B cell (primary cell): ENCODE measurements at regions not wholly inside any gene's neighbourhood (a gene's known extent, or its start where the extent isn't known, plus 50 kb on each side); places are given as distances from the start of the nearest gene placed in this dataset.

Experiments used
- ATAC-seq: fragments of 200-7000 bp; cut with Tn5 transposase; one replicate; pipeline ENCODE4 v1.10.0; 2021; ENCODE audit warnings: low read depth, mild to moderate bottlenecking, moderate number of reproducible peaks, moderate library complexity
- CTCF ChIA-PET: fragments of 350-600 bp; sonication (Branson Sonifier 250); formaldehyde crosslinking; loops from one replicate; lab custom pipeline; 2021; ENCODE audit warnings: antibody characterized with exemption, inconsistent platforms; lab: Charles Lee
- POLR2A ChIA-PET: fragments of 350-600 bp; sonication (Branson Sonifier 250); formaldehyde crosslinking; loops from one replicate; lab custom pipeline; 2021; ENCODE audit warnings: antibody characterized with exemption; lab: Charles Lee
- DNase-seq: peaks from one replicate; pipeline ENCODE4 v3.0.0; 2013
- H2AFZ ChIP-seq: 2 replicates; pipeline ENCODE4 v1.6.1; 2012; ENCODE audit warnings: mild to moderate bottlenecking, low read depth, low read length; ENCODE audit not compliant: insufficient read depth, poor library complexity, severe bottlenecking
- H3K27ac ChIP-seq, 2 donors: 1 replicate in 1 of 2; 2 replicates in 1 of 2; pipeline ENCODE4 v1.5.1; 2012 to 2013; ENCODE audit warnings: low read length in 2 of 2, mild to moderate bottlenecking in 2 of 2, moderate library complexity in 1 of 2
- H3K27me3 ChIP-seq, 4 experiments: fragments of 200-600 bp in 1 of 4; sonication (generic) in 1 of 4; replicated peaks in 1 of 4; 1 replicate in 2 of 4; 2 replicates in 2 of 4; pipeline versions ENCODE4 v1.6.1 to v1.7.0; 2013 to 2016; ENCODE audit warnings: low read length in 3 of 4, mild to moderate bottlenecking in 2 of 4, mixed read lengths in 1 of 4, moderate library complexity in 1 of 4; ENCODE audit not compliant: insufficient read depth in 4 of 4, control insufficient read depth in 3 of 4; ENCODE audit errors: control extremely low read depth in 1 of 4
- H3K36me3 ChIP-seq, 2 experiments: replicated peaks in 1 of 2; 1 replicate in 1 of 2; 2 replicates in 1 of 2; pipeline versions ENCODE4 v1.6.1 to v1.7.1; 2013; ENCODE audit warnings: low read length in 1 of 2; ENCODE audit not compliant: insufficient read depth in 2 of 2, control insufficient read depth in 1 of 2; ENCODE audit errors: control extremely low read depth in 1 of 2, extremely low read depth in 1 of 2
- H3K4me1 ChIP-seq, 2 donors: fragments of 200-600 bp in 1 of 2; sonication (generic) in 1 of 2; 1 replicate in 1 of 2; 2 replicates in 1 of 2; pipeline versions ENCODE4 v1.5.1 to v1.6.1; 2013 to 2017; ENCODE audit warnings: low read length in 2 of 2; ENCODE audit not compliant: control insufficient read depth in 2 of 2, insufficient read depth in 2 of 2
- H3K4me2 ChIP-seq: replicated peaks from 2 replicates; pipeline ENCODE3; 2012; ENCODE audit warnings: mild to moderate bottlenecking, low read depth, low read length; ENCODE audit not compliant: poor library complexity, severe bottlenecking
- H3K4me3 ChIP-seq, 5 experiments: fragments of 200-600 bp in 1 of 5; sonication (generic) in 1 of 5; 1 replicate in 3 of 5; 2 replicates in 2 of 5; pipeline versions ENCODE4 v1.5.1 to v1.7.0; 2011 to 2016; ENCODE audit warnings: low read length in 4 of 5, mild to moderate bottlenecking in 4 of 5, low read depth in 2 of 5, control low read depth in 1 of 5, moderate library complexity in 1 of 5; ENCODE audit not compliant: insufficient read depth in 1 of 5; ENCODE audit errors: control extremely low read depth in 1 of 5, extremely low read depth in 1 of 5
- H3K79me2 ChIP-seq: fragments of 200-600 bp; sonication (generic); one replicate; pipeline ENCODE4 v1.6.0; 2016; ENCODE audit warnings: low read length; ENCODE audit not compliant: control insufficient read depth, insufficient read depth
- H3K9ac ChIP-seq: fragments of 200-600 bp; sonication (generic); 2 replicates; pipeline ENCODE4 v1.6.1; 2017; ENCODE audit warnings: mild to moderate bottlenecking, low read length, moderate library complexity
- H3K9me3 ChIP-seq, 3 donors: one replicate each; pipeline versions ENCODE4 v1.6.1 to v1.7.1; 2013; ENCODE audit warnings: low read length in 2 of 3; ENCODE audit not compliant: control insufficient read depth in 2 of 3, insufficient read depth in 1 of 3; ENCODE audit errors: control extremely low read depth in 1 of 3
- H4K20me1 ChIP-seq: 2 replicates; pipeline ENCODE4 v1.6.0; 2012; ENCODE audit warnings: mild to moderate bottlenecking, low read length; ENCODE audit not compliant: insufficient read depth, control insufficient read depth, poor library complexity, severe bottlenecking
- H3K27ac Mint-ChIP-seq: one replicate; pipeline ENCODE4 v1.8.0; 2021; ENCODE audit warnings: mixed read lengths
- H3K27me3 Mint-ChIP-seq: one replicate; pipeline ENCODE4 v1.8.0; 2021; ENCODE audit warnings: mixed read lengths
- H3K4me1 Mint-ChIP-seq: one replicate; pipeline ENCODE4 v1.8.0; 2021; ENCODE audit warnings: mixed read lengths
- H3K4me3 Mint-ChIP-seq: one replicate; pipeline ENCODE4 v1.8.0; 2021; ENCODE audit warnings: mixed read lengths
- H3K9me3 Mint-ChIP-seq: one replicate; pipeline ENCODE4 v1.8.0; 2022; ENCODE audit warnings: mixed read lengths; ENCODE audit not compliant: insufficient read depth
- EZH2 ChIP-seq: IDR thresholded peaks from 2 replicates; pipeline ENCODE4 v1.6.1; 2012; ENCODE audit warnings: borderline replicate concordance, low read depth, mild to moderate bottlenecking, moderate library complexity, low read length; ENCODE audit not compliant: insufficient read depth, poor library complexity, severe bottlenecking
- WGBS: methylation state at CpG from one replicate; pipeline ENCODE4 v1.1.5; 2013; ENCODE audit warnings: missing lambda C conversion rate; ENCODE audit not compliant: insufficient coverage; 5-methylcytosine and 5-hydroxymethylcytosine counted together
- intact Hi-C: fragments of 100-400 bp; cut with micrococcal nuclease; formaldehyde crosslinking; loops from one replicate; pipeline ENCODE4 v1.10.0; 2022
- TF ChIP-seq, protein P1 (sequence below): fragments of 200-600 bp; IDR thresholded peaks from one replicate; pipeline ENCODE4 v1.8.0; 2022; ENCODE audit warnings: antibody characterized with exemption, mild to moderate bottlenecking

DNA sequence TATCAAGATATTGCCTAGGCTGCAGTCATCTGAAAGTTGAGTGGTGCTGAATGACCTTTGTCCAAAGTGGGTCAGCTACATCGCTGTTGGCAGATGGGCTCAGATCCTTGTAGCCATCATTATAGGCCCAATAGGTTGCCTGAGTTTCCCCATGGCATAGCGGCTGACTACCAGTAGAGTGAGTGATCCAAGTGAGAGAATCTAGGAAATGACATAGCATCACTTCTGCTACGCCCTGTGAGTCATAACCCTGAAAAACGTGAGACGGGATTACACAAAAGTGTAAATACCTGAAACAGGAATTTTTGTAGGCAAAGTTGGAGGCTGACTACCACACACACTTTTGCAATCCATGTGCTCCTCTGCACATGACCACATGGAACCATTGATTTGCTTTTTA lies 273.3 kb downstream of the RPL10L start:
- no peak overlapping the region for H2AFZ ChIP-seq
- ATAC-seq (no peak), DNase-seq (no peak)
- ChIA-PET POLR2A (no interaction called here), CTCF (no interaction called here)
- H3K9ac ChIP-seq = no peak overlapping the region
- Mint-ChIP-seq H3K4me3 (no peak overlapping the region), H3K27me3 (no peaks in the 10 kb centered on the region), H3K4me1 (no peaks in the 10 kb centered on the region), H3K27ac (no peak overlapping the region), H3K9me3 (peaks cover 15% of the 10 kb centered on the region)
- no peaks in the 10 kb centered on the region for H3K36me3 ChIP-seq
- no peak overlapping the region for H3K4me2 ChIP-seq
- no peaks in the 10 kb centered on the region for H4K20me1 ChIP-seq
- TF ChIP-seq EZH2 = no peak
- TF ChIP-seq, protein P1, sequence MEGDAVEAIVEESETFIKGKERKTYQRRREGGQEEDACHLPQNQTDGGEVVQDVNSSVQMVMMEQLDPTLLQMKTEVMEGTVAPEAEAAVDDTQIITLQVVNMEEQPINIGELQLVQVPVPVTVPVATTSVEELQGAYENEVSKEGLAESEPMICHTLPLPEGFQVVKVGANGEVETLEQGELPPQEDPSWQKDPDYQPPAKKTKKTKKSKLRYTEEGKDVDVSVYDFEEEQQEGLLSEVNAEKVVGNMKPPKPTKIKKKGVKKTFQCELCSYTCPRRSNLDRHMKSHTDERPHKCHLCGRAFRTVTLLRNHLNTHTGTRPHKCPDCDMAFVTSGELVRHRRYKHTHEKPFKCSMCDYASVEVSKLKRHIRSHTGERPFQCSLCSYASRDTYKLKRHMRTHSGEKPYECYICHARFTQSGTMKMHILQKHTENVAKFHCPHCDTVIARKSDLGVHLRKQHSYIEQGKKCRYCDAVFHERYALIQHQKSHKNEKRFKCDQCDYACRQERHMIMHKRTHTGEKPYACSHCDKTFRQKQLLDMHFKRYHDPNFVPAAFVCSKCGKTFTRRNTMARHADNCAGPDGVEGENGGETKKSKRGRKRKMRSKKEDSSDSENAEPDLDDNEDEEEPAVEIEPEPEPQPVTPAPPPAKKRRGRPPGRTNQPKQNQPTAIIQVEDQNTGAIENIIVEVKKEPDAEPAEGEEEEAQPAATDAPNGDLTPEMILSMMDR = no peak
- no peak overlapping the region for H3K4me3 ChIP-seq
- H3K27me3 ChIP-seq = no peaks in the 10 kb centered on the region
- H3K79me2 ChIP-seq = no peaks in the 10 kb centered on the region
- intact Hi-C loops = no loop called here
- H3K4me1 ChIP-seq = no peaks in the 10 kb centered on the region
- no peak overlapping the region for H3K27ac ChIP-seq
- H3K9me3 ChIP-seq = no peaks in the 10 kb centered on the region
- 97% methylated on average over 3 of the region's 5 CpGs for WGBS

DNA sequence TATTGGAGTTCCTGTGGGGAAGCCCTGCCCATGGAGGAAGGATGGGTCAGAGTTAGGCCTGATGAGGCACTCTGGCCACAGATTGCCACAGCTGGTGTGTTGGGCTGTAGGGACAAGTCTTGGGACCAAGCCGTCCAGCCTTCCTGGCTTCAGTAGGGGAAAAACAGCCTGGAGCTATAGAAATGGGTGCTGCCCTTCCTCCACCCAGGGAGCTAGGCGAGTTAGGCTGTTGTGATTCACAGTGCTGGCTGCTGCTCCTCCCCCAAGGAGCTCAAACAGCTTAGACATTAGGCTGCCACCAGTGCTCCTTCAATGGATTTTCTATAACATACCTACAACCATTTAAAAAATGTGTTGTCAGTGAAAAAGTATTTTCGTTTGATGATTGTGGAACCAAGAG lies 274.3 kb downstream of the RPL10L start:
- no peaks in the 10 kb centered on the region for H4K20me1 ChIP-seq
- DNase-seq (no peak), ATAC-seq (no peak)
- no peak for TF ChIP-seq EZH2
- TF ChIP-seq, protein P1 = no peak
- intact Hi-C loops = no loop called here
- H3K36me3 ChIP-seq = no peaks in the 10 kb centered on the region
- no peaks in the 10 kb centered on the region for H3K4me1 ChIP-seq
- no peak overlapping the region for H3K4me2 ChIP-seq
- POLR2A ChIA-PET = no interaction called here
- no peak overlapping the region for H3K27ac Mint-ChIP-seq
- peaks cover 17% of the 10 kb centered on the region for H3K9me3 Mint-ChIP-seq
- 92% methylated on average over 2 of the region's 3 CpGs for WGBS
- no peak overlapping the region for H3K9ac ChIP-seq
- H3K4me3 Mint-ChIP-seq = no peak overlapping the region
- H3K27me3 ChIP-seq = no peaks in the 10 kb centered on the region
- no peaks in the 10 kb centered on the region for H3K79me2 ChIP-seq
- CTCF ChIA-PET = no interaction called here
- H3K4me1 Mint-ChIP-seq = no peaks in the 10 kb centered on the region
- no peak overlapping the region for H3K27ac ChIP-seq
- no peaks in the 10 kb centered on the region for H3K27me3 Mint-ChIP-seq
- H3K9me3 ChIP-seq = no peaks in the 10 kb centered on the region
- no peak overlapping the region for H2AFZ ChIP-seq
- H3K4me3 ChIP-seq = no peak overlapping the region
